ENCODE measurements at regions not wholly inside any gene's neighbourhood (a gene's known extent, or its start where the extent isn't known, plus 50 kb on each side); places are given as distances from the start of the nearest gene placed in this dataset.

DNA sequence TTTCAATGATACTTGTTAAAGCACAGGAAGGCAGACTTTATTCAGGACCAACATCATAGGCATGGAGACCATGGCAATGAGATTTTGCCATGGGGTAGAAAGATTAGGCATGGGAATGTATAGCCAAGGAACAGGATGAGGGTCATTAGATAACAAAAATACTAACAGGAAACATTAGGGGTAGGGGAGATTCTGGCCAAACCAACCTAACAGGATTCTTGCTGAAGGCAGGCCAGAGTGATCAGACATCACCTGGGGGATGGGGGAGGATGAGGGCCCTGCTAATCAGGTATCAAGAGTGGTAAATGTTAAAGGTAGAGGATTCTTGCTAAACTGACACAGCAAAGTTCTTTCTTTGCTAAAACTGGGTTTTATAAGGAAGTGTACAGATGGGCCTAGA lies 481.8 kb downstream of the ETS1 start (continued):
- TF ChIP-seq, protein P1, sequence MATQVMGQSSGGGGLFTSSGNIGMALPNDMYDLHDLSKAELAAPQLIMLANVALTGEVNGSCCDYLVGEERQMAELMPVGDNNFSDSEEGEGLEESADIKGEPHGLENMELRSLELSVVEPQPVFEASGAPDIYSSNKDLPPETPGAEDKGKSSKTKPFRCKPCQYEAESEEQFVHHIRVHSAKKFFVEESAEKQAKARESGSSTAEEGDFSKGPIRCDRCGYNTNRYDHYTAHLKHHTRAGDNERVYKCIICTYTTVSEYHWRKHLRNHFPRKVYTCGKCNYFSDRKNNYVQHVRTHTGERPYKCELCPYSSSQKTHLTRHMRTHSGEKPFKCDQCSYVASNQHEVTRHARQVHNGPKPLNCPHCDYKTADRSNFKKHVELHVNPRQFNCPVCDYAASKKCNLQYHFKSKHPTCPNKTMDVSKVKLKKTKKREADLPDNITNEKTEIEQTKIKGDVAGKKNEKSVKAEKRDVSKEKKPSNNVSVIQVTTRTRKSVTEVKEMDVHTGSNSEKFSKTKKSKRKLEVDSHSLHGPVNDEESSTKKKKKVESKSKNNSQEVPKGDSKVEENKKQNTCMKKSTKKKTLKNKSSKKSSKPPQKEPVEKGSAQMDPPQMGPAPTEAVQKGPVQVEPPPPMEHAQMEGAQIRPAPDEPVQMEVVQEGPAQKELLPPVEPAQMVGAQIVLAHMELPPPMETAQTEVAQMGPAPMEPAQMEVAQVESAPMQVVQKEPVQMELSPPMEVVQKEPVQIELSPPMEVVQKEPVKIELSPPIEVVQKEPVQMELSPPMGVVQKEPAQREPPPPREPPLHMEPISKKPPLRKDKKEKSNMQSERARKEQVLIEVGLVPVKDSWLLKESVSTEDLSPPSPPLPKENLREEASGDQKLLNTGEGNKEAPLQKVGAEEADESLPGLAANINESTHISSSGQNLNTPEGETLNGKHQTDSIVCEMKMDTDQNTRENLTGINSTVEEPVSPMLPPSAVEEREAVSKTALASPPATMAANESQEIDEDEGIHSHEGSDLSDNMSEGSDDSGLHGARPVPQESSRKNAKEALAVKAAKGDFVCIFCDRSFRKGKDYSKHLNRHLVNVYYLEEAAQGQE (IDR thresholded peaks at IDR 0.05; ENCODE audit: unreplicated experiment) = no peak
- TF ChIP-seq POLR2AphosphoS5 (IDR thresholded peaks at IDR 0.05; ENCODE audit: low read depth) = no peak
- TF ChIP-seq NANOG (IDR thresholded peaks at IDR 0.05; ENCODE audit: borderline replicate concordance) = no peak
- TF ChIP-seq EZH2 (IDR thresholded peaks at IDR 0.05; ENCODE audit: low read depth, unreplicated experiment) = no peak
- no peak for TF ChIP-seq JUNB (IDR thresholded peaks at IDR 0.05; ENCODE audit: unreplicated experiment)
- TF ChIP-seq, protein P2, sequence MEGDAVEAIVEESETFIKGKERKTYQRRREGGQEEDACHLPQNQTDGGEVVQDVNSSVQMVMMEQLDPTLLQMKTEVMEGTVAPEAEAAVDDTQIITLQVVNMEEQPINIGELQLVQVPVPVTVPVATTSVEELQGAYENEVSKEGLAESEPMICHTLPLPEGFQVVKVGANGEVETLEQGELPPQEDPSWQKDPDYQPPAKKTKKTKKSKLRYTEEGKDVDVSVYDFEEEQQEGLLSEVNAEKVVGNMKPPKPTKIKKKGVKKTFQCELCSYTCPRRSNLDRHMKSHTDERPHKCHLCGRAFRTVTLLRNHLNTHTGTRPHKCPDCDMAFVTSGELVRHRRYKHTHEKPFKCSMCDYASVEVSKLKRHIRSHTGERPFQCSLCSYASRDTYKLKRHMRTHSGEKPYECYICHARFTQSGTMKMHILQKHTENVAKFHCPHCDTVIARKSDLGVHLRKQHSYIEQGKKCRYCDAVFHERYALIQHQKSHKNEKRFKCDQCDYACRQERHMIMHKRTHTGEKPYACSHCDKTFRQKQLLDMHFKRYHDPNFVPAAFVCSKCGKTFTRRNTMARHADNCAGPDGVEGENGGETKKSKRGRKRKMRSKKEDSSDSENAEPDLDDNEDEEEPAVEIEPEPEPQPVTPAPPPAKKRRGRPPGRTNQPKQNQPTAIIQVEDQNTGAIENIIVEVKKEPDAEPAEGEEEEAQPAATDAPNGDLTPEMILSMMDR (conservative IDR thresholded peaks at IDR 0.05; ENCODE audit: low read depth in 2 of 2) = no peak
- TF ChIP-seq, protein P3, sequence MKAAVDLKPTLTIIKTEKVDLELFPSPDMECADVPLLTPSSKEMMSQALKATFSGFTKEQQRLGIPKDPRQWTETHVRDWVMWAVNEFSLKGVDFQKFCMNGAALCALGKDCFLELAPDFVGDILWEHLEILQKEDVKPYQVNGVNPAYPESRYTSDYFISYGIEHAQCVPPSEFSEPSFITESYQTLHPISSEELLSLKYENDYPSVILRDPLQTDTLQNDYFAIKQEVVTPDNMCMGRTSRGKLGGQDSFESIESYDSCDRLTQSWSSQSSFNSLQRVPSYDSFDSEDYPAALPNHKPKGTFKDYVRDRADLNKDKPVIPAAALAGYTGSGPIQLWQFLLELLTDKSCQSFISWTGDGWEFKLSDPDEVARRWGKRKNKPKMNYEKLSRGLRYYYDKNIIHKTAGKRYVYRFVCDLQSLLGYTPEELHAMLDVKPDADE (IDR thresholded peaks at IDR 0.05) = no peak
- TF ChIP-seq STAT1 (IDR thresholded peaks at IDR 0.05; ENCODE audit: unreplicated experiment) = no peak
- no peak for TF ChIP-seq ZNF114 (CRISPR knock-in tag; IDR thresholded peaks at IDR 0.05)

DNA sequence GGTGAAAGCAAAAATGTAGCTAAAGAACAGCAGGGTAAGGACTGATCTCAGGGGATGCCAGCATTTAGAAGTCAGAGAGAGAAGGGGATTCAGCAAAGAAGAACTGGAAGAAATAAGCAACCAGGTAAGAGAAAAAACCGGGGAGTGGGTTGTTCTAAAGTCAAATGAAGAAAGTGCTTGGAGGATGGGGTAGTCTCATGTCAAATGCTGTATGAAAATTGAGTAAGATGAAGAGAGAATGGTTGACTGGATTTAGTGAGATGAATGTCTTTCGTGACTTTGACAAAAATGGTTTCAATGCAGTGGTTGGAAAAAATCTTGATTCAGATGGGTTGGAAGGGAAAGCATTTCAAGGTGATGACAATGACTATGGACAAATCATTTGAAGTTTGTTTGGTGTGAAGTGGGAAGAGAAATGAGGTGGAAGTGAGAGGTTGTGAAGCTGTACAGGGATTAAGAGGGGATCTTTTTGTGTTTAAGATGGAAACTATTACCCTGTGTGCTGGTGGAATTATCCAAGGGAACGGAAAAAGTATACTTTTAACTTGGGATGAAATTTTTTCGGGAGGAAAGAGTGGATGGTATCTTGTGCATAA lies 484.0 kb downstream of the ETS1 start:
- no peaks in the 10 kb centered on the region for H3K9me3 Mint-ChIP-seq
- peaks cover 4% of the 10 kb centered on the region for H3K27me3 Mint-ChIP-seq (ENCODE audit: insufficient read depth, low read depth, poor library complexity)
- TF ChIP-seq, protein P3 (IDR thresholded peaks at IDR 0.05) = no peak
- no peak for TF ChIP-seq CREB1 (CRISPR knock-in tag; IDR thresholded peaks at IDR 0.05; ENCODE audit: low read depth)
- TF ChIP-seq ZNF331 (CRISPR knock-in tag; IDR thresholded peaks at IDR 0.05; ENCODE audit: low read depth) = no peak
- TF ChIP-seq JUNB (IDR thresholded peaks at IDR 0.05; ENCODE audit: unreplicated experiment) = no peak
- TF ChIP-seq NANOG (IDR thresholded peaks at IDR 0.05; ENCODE audit: borderline replicate concordance) = no peak
- TF ChIP-seq ZNF114 (CRISPR knock-in tag; IDR thresholded peaks at IDR 0.05) = no peak
- TF ChIP-seq, protein P2 (conservative IDR thresholded peaks at IDR 0.05; ENCODE audit: low read depth in 2 of 2) = no peak

More for the DNA sequence above, 484.0 kb downstream of the ETS1 start:
- H3K79me2 ChIP-seq (replicated peaks; ENCODE audit: insufficient read depth) = no peaks in the 10 kb centered on the region
- H3K27ac ChIP-seq (ENCODE audit: low read depth) = no peak overlapping the region
- Mint-ChIP-seq H3K4me3 (no peak overlapping the region), H3K27ac (no peak overlapping the region), H3K4me1 (peaks cover 18% of the 10 kb centered on the region), H3K36me3 (ENCODE audit: low read depth) (no peaks in the 10 kb centered on the region)
- DNase-seq (ENCODE audit: low spot score) (no peak), ATAC-seq (no peak)
- no peak overlapping the region for H3K4me2 ChIP-seq
- H3F3A ChIP-seq (replicated peaks; ENCODE audit: low read depth) = no peaks in the 10 kb centered on the region
- H3K9me2 ChIP-seq (ENCODE audit: insufficient read depth) = 0 out of 2 replicates have a peak, but pooled peaks cover 3% of the 10 kb centered on the region
- H3K4me3 ChIP-seq = no peak overlapping the region
- H3K27me3 ChIP-seq (ENCODE audit: insufficient read depth) = no peaks in the 10 kb centered on the region
- no peaks in the 10 kb centered on the region for H3K36me3 ChIP-seq (ENCODE audit: insufficient read depth)
- H2AFZ ChIP-seq = no peak overlapping the region
- no peaks in the 10 kb centered on the region for H4K20me1 ChIP-seq (replicated peaks; ENCODE audit: insufficient read depth)
- no peaks in the 10 kb centered on the region for H3K4me1 ChIP-seq (ENCODE audit: insufficient read depth)

All from GM23338 (cell line).